ENCODE measurements at regions not wholly inside any gene's neighbourhood (a gene's known extent, or its start where the extent isn't known, plus 50 kb on each side); places are given as distances from the start of the nearest gene placed in this dataset.

- TF ChIP-seq CTCF (IDR thresholded peaks at IDR 0.05; ENCODE audit: insufficient read depth, low read depth, low read length): no peak
- TF ChIP-seq EZH2 (IDR thresholded peaks at IDR 0.05; ENCODE audit: insufficient read depth, low read length): no peak
Measured at GRCh38 chr11:39239553-39239952, 2219.9 kb downstream of the LRRC4C start.
